PC-9 (cell line): ENCODE measurements at regions not wholly inside any gene's neighbourhood (a gene's known extent, or its start where the extent isn't known, plus 50 kb on each side); places are given as distances from the start of the nearest gene placed in this dataset.
A peak's percentile ranks its signal among the peaks of the same experiment; 100 is the strongest.

Experiments
- BruUV-seq: library from RNA; stranded (reverse); fragments of 400-500 nt; replicated peaks from 2 replicates; lab custom pipeline; 2021; lab: Mats Ljungman, UMichigan
- CTCF ChIA-PET: fragments of 300-600 bp; sonication (Branson Sonifier 250); formaldehyde crosslinking; loops from one replicate; lab custom pipeline; 2022; ENCODE audit warnings: antibody characterized with exemption; lab: Charles Lee
- POLR2A ChIA-PET: fragments of 300-600 bp; sonication (Branson Sonifier 250); formaldehyde crosslinking; loops from one replicate; lab custom pipeline; 2022; ENCODE audit warnings: antibody characterized with exemption; ENCODE audit not compliant: unreplicated experiment; lab: Charles Lee
- DNase-seq, 2 experiments: peaks; one replicate each; pipeline versions ENCODE4 v3.0.0 to v3.0.0-alpha.2; 2015 to 2022; ENCODE audit warnings: mixed read lengths in 1 of 2
- H2AFZ ChIP-seq: fragments of 200-600 bp; sonication (generic); 2 replicates; pipeline ENCODE4 v1.8.1; 2017; ENCODE audit warnings: antibody characterized with exemption
- H3F3A ChIP-seq: fragments of 200-600 bp; sonication (generic); 2 replicates; pipeline ENCODE4 v1.8.1; 2017; ENCODE audit warnings: antibody characterized with exemption, mild to moderate bottlenecking, low read depth; ENCODE audit not compliant: insufficient read depth
- H3K27ac ChIP-seq: fragments of 200-600 bp; sonication (generic); 2 replicates; pipeline ENCODE4 v1.6.1; 2016; ENCODE audit warnings: mixed run types
- H3K27me3 ChIP-seq: fragments of 200-600 bp; sonication (generic); 2 replicates; pipeline ENCODE4 v1.6.1; 2016; ENCODE audit warnings: low read depth, mixed run types; ENCODE audit not compliant: insufficient read depth
- H3K36me3 ChIP-seq: fragments of 200-600 bp; sonication (generic); 2 replicates; pipeline ENCODE4 v1.6.1; 2016; ENCODE audit warnings: low read depth, mixed run types
- H3K4me1 ChIP-seq: fragments of 200-600 bp; sonication (generic); replicated peaks from 2 replicates; pipeline ENCODE4 v1.6.1; 2016; ENCODE audit warnings: mixed run types; ENCODE audit not compliant: insufficient read depth
- H3K4me2 ChIP-seq: fragments of 200-600 bp; sonication (generic); 2 replicates; pipeline ENCODE4 v1.6.1; 2017; ENCODE audit warnings: mixed run types
- H3K4me3 ChIP-seq: fragments of 200-600 bp; sonication (generic); 2 replicates; pipeline ENCODE4 v1.6.1; 2016; ENCODE audit warnings: mixed run types
- H3K79me2 ChIP-seq: fragments of 200-600 bp; sonication (generic); 2 replicates; pipeline ENCODE4 v1.6.1; 2017; ENCODE audit warnings: low read depth, mixed run types
- H3K9me2 ChIP-seq: fragments of 200-600 bp; sonication (generic); 2 replicates; pipeline ENCODE4 v1.8.1; 2017; ENCODE audit warnings: mild to moderate bottlenecking; ENCODE audit not compliant: insufficient read depth
- H3K9me3 ChIP-seq: fragments of 200-600 bp; sonication (generic); 2 replicates; pipeline ENCODE4 v1.8.1; 2016; ENCODE audit warnings: low read depth; ENCODE audit not compliant: insufficient read depth
- H4K20me1 ChIP-seq: fragments of 200-600 bp; sonication (generic); 2 replicates; pipeline ENCODE4 v1.8.1; 2017; ENCODE audit not compliant: insufficient read depth
- EZH2 ChIP-seq: fragments of 200-600 bp; sonication (generic); IDR thresholded peaks from 2 replicates; pipeline ENCODE4 v1.8.0; 2017; ENCODE audit warnings: antibody characterized with exemption, low read depth
- intact Hi-C: fragments of 100-400 bp; cut with micrococcal nuclease; formaldehyde crosslinking; loops from one replicate; pipeline ENCODE4 v1.10.0; 2022; ENCODE audit not compliant: unreplicated experiment
- TF ChIP-seq, protein P1 (sequence below): fragments of 200-600 bp; sonication (generic); conservative IDR thresholded peaks from 2 replicates; pipeline ENCODE4 v1.6.1; 2017; ENCODE audit warnings: mixed run types, antibody characterized with exemption, mild to moderate bottlenecking, moderate library complexity

DNA sequence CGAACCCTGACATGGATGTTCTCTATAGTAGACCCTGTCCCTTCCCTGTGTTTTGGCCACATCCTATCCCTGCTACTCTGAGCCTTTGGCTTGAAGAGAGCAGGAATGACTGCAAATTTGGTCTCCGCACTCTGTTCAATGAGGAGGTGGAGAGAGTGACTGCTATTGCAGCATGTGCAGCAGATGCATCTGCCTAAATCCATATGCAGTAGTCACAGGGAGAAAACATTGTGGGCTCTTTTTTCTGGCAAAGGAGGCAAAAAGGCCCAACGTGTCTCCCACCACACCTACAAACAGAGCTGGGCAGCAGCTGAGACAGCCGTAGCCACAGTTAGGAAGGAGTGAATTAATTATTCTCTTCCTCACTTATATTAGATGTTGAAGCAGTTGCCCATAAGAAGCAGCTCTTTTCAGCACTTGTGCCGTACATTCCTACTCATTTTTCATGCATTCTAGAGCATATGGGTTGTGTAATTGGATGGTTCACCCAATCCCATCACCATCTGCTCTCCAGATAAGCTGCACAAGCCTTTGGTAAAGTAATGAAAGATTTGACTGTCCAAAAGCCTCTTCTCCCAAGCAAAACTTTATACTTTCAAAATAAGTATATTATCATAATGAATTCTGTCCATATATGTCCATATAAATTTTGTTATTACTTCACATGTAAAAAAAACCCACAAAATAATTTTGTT lies 147.9 kb upstream of the FAM47A start:
- no peaks in the 10 kb centered on the region for H4K20me1 ChIP-seq
- ChIA-PET CTCF (no interaction called here), POLR2A (no interaction called here)
- no peaks in the 10 kb centered on the region for H3K9me3 ChIP-seq
- no peak overlapping the region for H3K4me3 ChIP-seq
- no peak overlapping the region for H2AFZ ChIP-seq
- no peaks in the 10 kb centered on the region; the same call in 1 of the 2 replicates for H3K9me2 ChIP-seq
- no peak for TF ChIP-seq EZH2
- TF ChIP-seq, protein P1, sequence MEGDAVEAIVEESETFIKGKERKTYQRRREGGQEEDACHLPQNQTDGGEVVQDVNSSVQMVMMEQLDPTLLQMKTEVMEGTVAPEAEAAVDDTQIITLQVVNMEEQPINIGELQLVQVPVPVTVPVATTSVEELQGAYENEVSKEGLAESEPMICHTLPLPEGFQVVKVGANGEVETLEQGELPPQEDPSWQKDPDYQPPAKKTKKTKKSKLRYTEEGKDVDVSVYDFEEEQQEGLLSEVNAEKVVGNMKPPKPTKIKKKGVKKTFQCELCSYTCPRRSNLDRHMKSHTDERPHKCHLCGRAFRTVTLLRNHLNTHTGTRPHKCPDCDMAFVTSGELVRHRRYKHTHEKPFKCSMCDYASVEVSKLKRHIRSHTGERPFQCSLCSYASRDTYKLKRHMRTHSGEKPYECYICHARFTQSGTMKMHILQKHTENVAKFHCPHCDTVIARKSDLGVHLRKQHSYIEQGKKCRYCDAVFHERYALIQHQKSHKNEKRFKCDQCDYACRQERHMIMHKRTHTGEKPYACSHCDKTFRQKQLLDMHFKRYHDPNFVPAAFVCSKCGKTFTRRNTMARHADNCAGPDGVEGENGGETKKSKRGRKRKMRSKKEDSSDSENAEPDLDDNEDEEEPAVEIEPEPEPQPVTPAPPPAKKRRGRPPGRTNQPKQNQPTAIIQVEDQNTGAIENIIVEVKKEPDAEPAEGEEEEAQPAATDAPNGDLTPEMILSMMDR = no peak
- BruUV-seq = no TSS peak
- intact Hi-C loops = no loop called here
- H3K4me1 ChIP-seq = no peaks in the 10 kb centered on the region
- no peaks in the 10 kb centered on the region for H3K36me3 ChIP-seq
- no peak for DNase-seq
- H3K27ac ChIP-seq = no peak overlapping the region
- no peak overlapping the region for H3K4me2 ChIP-seq
- H3K79me2 ChIP-seq = no peaks in the 10 kb centered on the region
- H3K27me3 ChIP-seq = no peaks in the 10 kb centered on the region
- no peaks in the 10 kb centered on the region for H3F3A ChIP-seq

DNA sequence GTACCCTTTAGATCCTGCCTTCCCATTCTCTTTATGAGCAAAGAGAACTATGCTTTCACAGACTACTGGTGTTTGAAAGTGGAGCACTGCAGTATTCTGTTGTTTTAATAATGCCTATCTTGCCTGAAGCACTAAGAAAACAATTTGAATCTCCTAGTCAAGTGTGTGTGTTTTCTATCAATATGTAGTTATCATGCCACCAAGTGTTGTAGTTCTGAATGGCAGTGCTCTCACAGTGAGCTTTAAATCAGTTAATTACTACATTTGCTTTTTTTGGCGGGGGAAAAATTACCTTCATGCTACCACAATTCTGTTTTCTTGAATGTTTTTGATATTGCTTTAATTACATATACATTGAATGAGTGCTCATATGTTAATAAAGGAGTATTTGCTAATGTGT lies 143.6 kb upstream of the FAM47A start:
- intact Hi-C loops = loop anchor here (1.0 kb wide), 1 partner anchor 841 kb away; no protein-coding TSS in a partner anchor
- Histone ChIP-seq H3K27ac (no peak overlapping the region), H3K9me2 (no peaks in the 10 kb centered on the region), H3F3A (no peaks in the 10 kb centered on the region), H3K4me2 (no peak overlapping the region), H4K20me1 (no peaks in the 10 kb centered on the region), H3K79me2 (no peaks in the 10 kb centered on the region), H3K36me3 (no peaks in the 10 kb centered on the region), H3K9me3 (no peaks in the 10 kb centered on the region), H3K27me3 (no peaks in the 10 kb centered on the region), H2AFZ (no peak overlapping the region), H3K4me1 (no peaks in the 10 kb centered on the region), H3K4me3 (no peak overlapping the region)
- ChIA-PET POLR2A (no interaction called here), CTCF (interaction anchor here (1.7 kb wide), 1 partner anchor 841 kb away, joined by 8 read pairs; no protein-coding TSS in a partner anchor)
- TF ChIP-seq, protein P1 = peak; percentile 56
- TF ChIP-seq EZH2 = no peak
- no peak for DNase-seq
- BruUV-seq = no TSS peak

- H3F3A ChIP-seq = no peaks in the 10 kb centered on the region
- ChIA-PET CTCF (no interaction called here), POLR2A (no interaction called here)
- no peaks in the 10 kb centered on the region for H3K9me3 ChIP-seq
- no peak overlapping the region for H3K4me2 ChIP-seq
- no peak overlapping the region for H3K4me3 ChIP-seq
- H3K36me3 ChIP-seq = no peaks in the 10 kb centered on the region
- H3K79me2 ChIP-seq = no peaks in the 10 kb centered on the region
- H3K4me1 ChIP-seq = no peaks in the 10 kb centered on the region
- H3K27ac ChIP-seq = no peak overlapping the region
- intact Hi-C loops = no loop called here
- DNase-seq = no peak
- BruUV-seq = no TSS peak
- no peak overlapping the region for H2AFZ ChIP-seq
- no peaks in the 10 kb centered on the region for H3K9me2 ChIP-seq
- no peak for TF ChIP-seq EZH2
- TF ChIP-seq, protein P1 = no peak
- H3K27me3 ChIP-seq = no peaks in the 10 kb centered on the region
- no peaks in the 10 kb centered on the region for H4K20me1 ChIP-seq
These were observed 138.3 kb upstream of the FAM47A start for GRCh38 chrX:34270434-34270833.
